Esophagus squamous epithelium (tissue), 5 donors: ENCODE measurements at regions not wholly inside any gene's neighbourhood (a gene's known extent, or its start where the extent isn't known, plus 50 kb on each side); places are given as distances from the start of the nearest gene placed in this dataset.

ENCODE experiments used
- DNase-seq: peaks from one replicate; lab custom pipeline; 2025; lab: John Stamatoyannopoulos, UW
- H3K27ac ChIP-seq, 4 donors: fragments of 200-600 bp; sonication (generic); one replicate each; pipeline ENCODE4 v1.5.1; 2016 to 2019; ENCODE audit warnings: mild to moderate bottlenecking in 1 of 4
- H3K27me3 ChIP-seq, 4 donors: fragments of 200-600 bp; sonication (generic); 1 replicate in 3 of 4; 2 replicates in 1 of 4; pipeline versions ENCODE4 v1.5.1 to v1.6.0; 2017 to 2021; ENCODE audit warnings: antibody characterized with exemption in 1 of 4
- H3K36me3 ChIP-seq, 3 donors: fragments of 200-600 bp; sonication (generic); one replicate each; pipeline ENCODE4 v1.5.1; 2016 to 2019
- H3K4me1 ChIP-seq, 3 donors: fragments of 200-600 bp; sonication (generic); one replicate each; pipeline ENCODE4 v1.5.1; 2017 to 2019
- H3K4me3 ChIP-seq, 4 donors: fragments of 200-600 bp; sonication (generic); 1 replicate in 3 of 4; 2 replicates in 1 of 4; pipeline ENCODE4 v1.5.1; 2016 to 2019; ENCODE audit warnings: mild to moderate bottlenecking in 2 of 4, moderate library complexity in 1 of 4
- H3K9me3 ChIP-seq, 3 donors: fragments of 200-600 bp; sonication (generic); one replicate each; pipeline ENCODE4 v1.5.1; 2016 to 2019
- CTCF ChIP-seq, 6 experiments: fragments of 450-650 bp in 4 of 6; fragments of 200-600 bp in 2 of 6; sonication (generic) in 2 of 6; IDR thresholded peaks; one replicate each; pipeline ENCODE4 v1.5.1; 2016 to 2019; ENCODE audit warnings: antibody characterized with exemption in 6 of 6, mild to moderate bottlenecking in 4 of 6, moderate library complexity in 4 of 6
- POLR2A ChIP-seq, 4 donors: fragments of 450-650 bp; IDR thresholded peaks; one replicate each; pipeline ENCODE4 v1.6.1; 2017; ENCODE audit warnings: antibody characterized with exemption in 4 of 4, mild to moderate bottlenecking in 4 of 4, moderate library complexity in 3 of 4
- WGBS, 2 donors: methylation state at CpG; one replicate each; pipeline ENCODE4 v1.1.5; 2018; 5-methylcytosine and 5-hydroxymethylcytosine counted together
- intact Hi-C: fragments of 100-400 bp; cut with DNase I; formaldehyde crosslinking; loops from one replicate; pipeline ENCODE4 v1.15.0; 2022
- donor health status: DM: yes; HTN: yes; CAD: no.

GRCh38 chr20:51894201-51894600 is 91.9 kb upstream of the SALL4 start:
- TF ChIP-seq POLR2A (IDR thresholded peaks at IDR 0.05) (no peak), CTCF (IDR thresholded peaks at IDR 0.05) (no peak)
- WGBS, 2 donors = 62 to 73% methylated on average over 6 of the region's 6 CpGs
- intact Hi-C loops = no loop called here

GRCh38 chr20:51893723-51894122 is 91.4 kb upstream of the SALL4 start:
- Histone ChIP-seq H3K27me3 (no peaks in the 10 kb centered on the region), H3K9me3 (no peaks in the 10 kb centered on the region), H3K36me3 (no peaks in the 10 kb centered on the region), H3K4me3 (no peak overlapping the region), H3K4me1 (no peaks in the 10 kb centered on the region), H3K27ac (no peak overlapping the region)
- 72 to 79% methylated on average over 6 to 7 of the region's 7 CpGs for WGBS, 2 donors
- no peak for TF ChIP-seq CTCF (IDR thresholded peaks at IDR 0.05)
- DNase-seq = no peak
- intact Hi-C loops = no loop called here

More at GRCh38 chr20:51894201-51894600, 91.9 kb upstream of the SALL4 start:
- Histone ChIP-seq H3K9me3 (no peaks in the 10 kb centered on the region), H3K4me1 (no peaks in the 10 kb centered on the region), H3K36me3 (no peaks in the 10 kb centered on the region), H3K27me3 (no peaks in the 10 kb centered on the region), H3K27ac (no peak overlapping the region), H3K4me3 (no peak overlapping the region)
- DNase-seq = no peak

GRCh38 chr20:51890003-51890402 is 87.7 kb upstream of the SALL4 start:
- no peak for TF ChIP-seq POLR2A (IDR thresholded peaks at IDR 0.05)
- TF ChIP-seq CTCF (IDR thresholded peaks at IDR 0.05) = no peak
- Histone ChIP-seq H3K4me1 (no peaks in the 10 kb centered on the region), H3K9me3 (no peaks in the 10 kb centered on the region), H3K36me3 (no peaks in the 10 kb centered on the region), H3K27me3 (peaks cover 0 to 10% (median 0%) of the 10 kb centered on the region in 4 donors), H3K27ac (no peak overlapping the region), H3K4me3 (no peak overlapping the region)
- no peak for DNase-seq
- intact Hi-C loops = no loop called here
- 73 to 77% methylated on average over 9 of the region's 9 CpGs for whole genome bisulfite sequencing, 2 donors

- intact Hi-C loops = no loop called here
- H3K27me3 ChIP-seq = peaks cover 0 to 10% (median 0%) of the 10 kb centered on the region in 4 donors
- DNase-seq = no peak
- 51 to 52% methylated on average over 4 of the region's 4 CpGs for WGBS, 2 donors
- H3K27ac ChIP-seq = no peak overlapping the region
- H3K4me3 ChIP-seq = no peak overlapping the region
- no peaks in the 10 kb centered on the region for H3K4me1 ChIP-seq
- TF ChIP-seq POLR2A (IDR thresholded peaks at IDR 0.05) = no peak
- TF ChIP-seq CTCF (IDR thresholded peaks at IDR 0.05) = no peak
- H3K9me3 ChIP-seq = no peaks in the 10 kb centered on the region
- no peaks in the 10 kb centered on the region for H3K36me3 ChIP-seq
Observed at GRCh38 chr20:51889466-51889865, 87.1 kb upstream of the SALL4 start.

- Histone ChIP-seq H3K4me1 (no peaks in the 10 kb centered on the region), H3K4me3 (no peak overlapping the region), H3K27ac (no peak overlapping the region), H3K27me3 (peaks cover 0 to 10% (median 0%) of the 10 kb centered on the region in 4 donors), H3K9me3 (no peaks in the 10 kb centered on the region), H3K36me3 (no peaks in the 10 kb centered on the region)
- no peak for TF ChIP-seq CTCF (IDR thresholded peaks at IDR 0.05)
- intact Hi-C loops = no loop called here
- WGBS, 2 donors = 78 to 80% methylated on average over 10 of the region's 10 CpGs
- no peak for DNase-seq
Observed at GRCh38 chr20:51888291-51888690, 86.0 kb upstream of the SALL4 start.
